ENCODE measurements at regions not wholly inside any gene's neighbourhood (a gene's known extent, or its start where the extent isn't known, plus 50 kb on each side); places are given as distances from the start of the nearest gene placed in this dataset.

- H4K20me1 ChIP-seq (ENCODE audit: control insufficient read depth, insufficient read depth, low read depth, low read length): no peaks in the 10 kb centered on the region
- no peak overlapping the region for H3K27ac ChIP-seq (ENCODE audit: low read depth, low read length)
- no peaks in the 10 kb centered on the region for H3K4me1 ChIP-seq (ENCODE audit: control insufficient read depth, low read length)
- no peaks in the 10 kb centered on the region for H3K9me2 ChIP-seq (replicated peaks; ENCODE audit: control insufficient read depth, low read length)
- H3K27me3 ChIP-seq (ENCODE audit: control insufficient read depth, low read length): no peaks in the 10 kb centered on the region
- no peak for TF ChIP-seq CTCF (IDR thresholded peaks at IDR 0.05; ENCODE audit: low read depth, low read length, poor library complexity, severe bottlenecking)
- no peak for TF ChIP-seq EZH2phosphoT487 (IDR thresholded peaks at IDR 0.05; ENCODE audit: borderline replicate concordance, low read length)
- H3F3A ChIP-seq (ENCODE audit: control insufficient read depth, insufficient read depth): no peaks in the 10 kb centered on the region
- H3K9me3 ChIP-seq (ENCODE audit: control insufficient read depth, insufficient read depth, low read length): no peaks in the 10 kb centered on the region
- H3K36me3 ChIP-seq (ENCODE audit: control insufficient read depth, low read length): no peaks in the 10 kb centered on the region
- H3K79me2 ChIP-seq (ENCODE audit: control insufficient read depth, low read length): no peaks in the 10 kb centered on the region
- no peak overlapping the region for H3K4me2 ChIP-seq (ENCODE audit: low read length)
- H3K4me3 ChIP-seq (ENCODE audit: low read length): no peak overlapping the region
Measured at GRCh38 chr10:9274206-9274755, 1219.8 kb downstream of the GATA3 start.

DNA sequence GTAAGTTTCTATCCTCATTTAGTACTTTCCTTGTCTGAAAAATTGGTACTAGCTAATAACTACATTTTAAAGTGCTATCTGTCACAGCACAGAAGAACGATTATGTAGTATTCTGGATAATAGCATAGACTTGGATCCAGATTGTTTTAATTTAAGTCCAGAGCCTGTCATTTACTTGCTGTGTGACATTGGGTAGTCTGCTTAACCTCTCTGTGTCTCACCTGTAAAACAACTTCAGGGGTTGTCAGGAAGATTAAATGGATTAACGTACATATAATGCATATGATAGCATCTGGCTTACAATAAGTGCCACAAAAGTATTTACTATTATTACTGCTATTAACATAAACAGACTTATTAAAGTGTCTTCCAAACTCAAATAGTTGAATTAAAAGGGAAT lies 1221.4 kb downstream of the GATA3 start:
- H3K36me3 ChIP-seq (ENCODE audit: control insufficient read depth, low read length): no peaks in the 10 kb centered on the region
- H4K20me1 ChIP-seq (ENCODE audit: control insufficient read depth, insufficient read depth, low read depth, low read length): no peaks in the 10 kb centered on the region
- H3K79me2 ChIP-seq (ENCODE audit: control insufficient read depth, low read length): no peaks in the 10 kb centered on the region
- no peaks in the 10 kb centered on the region for H3K4me1 ChIP-seq (ENCODE audit: control insufficient read depth, low read length)
- no peak overlapping the region for H3K4me2 ChIP-seq (ENCODE audit: low read length)
- H3K9me3 ChIP-seq (ENCODE audit: control insufficient read depth, insufficient read depth, low read length): no peaks in the 10 kb centered on the region
- H3F3A ChIP-seq (ENCODE audit: control insufficient read depth, insufficient read depth): no peaks in the 10 kb centered on the region
- H3K27me3 ChIP-seq (ENCODE audit: control insufficient read depth, low read length): no peaks in the 10 kb centered on the region
- no peak overlapping the region for H3K4me3 ChIP-seq (ENCODE audit: low read length)
- no peak overlapping the region for H3K27ac ChIP-seq (ENCODE audit: low read depth, low read length)
- no peak for TF ChIP-seq CTCF (IDR thresholded peaks at IDR 0.05; ENCODE audit: low read depth, low read length, poor library complexity, severe bottlenecking)
- no peak for TF ChIP-seq EZH2phosphoT487 (IDR thresholded peaks at IDR 0.05; ENCODE audit: borderline replicate concordance, low read length)
- no peaks in the 10 kb centered on the region for H3K9me2 ChIP-seq (replicated peaks; ENCODE audit: control insufficient read depth, low read length)

GRCh38 chr10:9285690-9286089 lies 1231.2 kb downstream of the GATA3 start:
- Histone ChIP-seq H3K9me2 (replicated peaks; ENCODE audit: control insufficient read depth, low read length) (no peaks in the 10 kb centered on the region), H4K20me1 (ENCODE audit: control insufficient read depth, insufficient read depth, low read depth, low read length) (no peaks in the 10 kb centered on the region), H3K27me3 (ENCODE audit: control insufficient read depth, low read length) (no peaks in the 10 kb centered on the region), H3K4me3 (ENCODE audit: low read length) (no peak overlapping the region), H3K27ac (ENCODE audit: low read depth, low read length) (no peak overlapping the region), H3F3A (ENCODE audit: control insufficient read depth, insufficient read depth) (no peaks in the 10 kb centered on the region), H3K9me3 (ENCODE audit: control insufficient read depth, insufficient read depth, low read length) (no peaks in the 10 kb centered on the region; the same call in 1 of the 2 replicates), H3K4me1 (ENCODE audit: control insufficient read depth, low read length) (no peaks in the 10 kb centered on the region), H3K36me3 (ENCODE audit: control insufficient read depth, low read length) (no peaks in the 10 kb centered on the region), H3K79me2 (ENCODE audit: control insufficient read depth, low read length) (no peaks in the 10 kb centered on the region), H3K4me2 (ENCODE audit: low read length) (no peak overlapping the region)
- TF ChIP-seq CTCF (IDR thresholded peaks at IDR 0.05; ENCODE audit: low read depth, low read length, poor library complexity, severe bottlenecking): no peak
- TF ChIP-seq EZH2phosphoT487 (IDR thresholded peaks at IDR 0.05; ENCODE audit: borderline replicate concordance, low read length): no peak

All from DOHH2 (cell line).